Endothelial cell of umbilical vein (primary cell): ENCODE measurements at regions not wholly inside any gene's neighbourhood (a gene's known extent, or its start where the extent isn't known, plus 50 kb on each side); places are given as distances from the start of the nearest gene placed in this dataset.

Source experiments
- BruUV-seq: library from RNA; stranded (reverse); fragments of 400-500 nt; replicated peaks from 2 replicates; lab custom pipeline; 2021; lab: Mats Ljungman, UMichigan
- CTCF ChIA-PET: fragments of 300-600, 350-600 bp; sonication (Branson Sonifier 250); formaldehyde crosslinking; loops from one replicate; lab custom pipeline; 2021; ENCODE audit warnings: antibody characterized with exemption, inconsistent platforms; lab: Charles Lee
- POLR2A ChIA-PET: fragments of 300-600, 350-600 bp; sonication (Branson Sonifier 250); formaldehyde crosslinking; loops from one replicate; lab custom pipeline; 2021; ENCODE audit warnings: antibody characterized with exemption, inconsistent platforms; lab: Charles Lee
- DNase-seq: peaks from one replicate; pipeline ENCODE4 v3.0.0-alpha.2; 2011; ENCODE audit warnings: low read depth, low spot score
- FAIRE-seq: peaks from 2 replicates; lab custom pipeline; 2011; peaks lifted over from hg19 to GRCh38; lab: Jason Lieb, UNC
- H2AFZ ChIP-seq: 2 replicates; pipeline ENCODE4 v1.6.0; 2012; ENCODE audit warnings: low read depth, low read length, control low read depth, inconsistent platforms
- H3K27ac ChIP-seq: 2 replicates; pipeline ENCODE4 v1.5.1; 2011; ENCODE audit warnings: low read depth, mild to moderate bottlenecking, control low read depth, low read length, moderate library complexity; ENCODE audit not compliant: insufficient read depth
- H3K27me3 ChIP-seq, 2 experiments: 2 replicates each; pipeline versions ENCODE4 v1.6.0 to v1.6.1; 2011; ENCODE audit warnings: low read length in 2 of 2, mixed read lengths in 1 of 2; ENCODE audit not compliant: control insufficient read depth in 2 of 2, insufficient read depth in 2 of 2
- H3K36me3 ChIP-seq, 2 experiments: 2 replicates in 1 of 2; 3 replicates in 1 of 2; pipeline ENCODE4 v1.5.1; 2011; ENCODE audit warnings: low read length in 2 of 2, mild to moderate bottlenecking in 1 of 2, moderate library complexity in 1 of 2; ENCODE audit not compliant: control insufficient read depth in 2 of 2, insufficient read depth in 2 of 2; ENCODE audit errors: extremely low read depth in 1 of 2
- H3K4me1 ChIP-seq: 3 replicates; pipeline ENCODE4 v1.5.1; 2011; ENCODE audit warnings: mild to moderate bottlenecking, low read length; ENCODE audit not compliant: control insufficient read depth, insufficient read depth; ENCODE audit errors: extremely low read depth
- H3K4me2 ChIP-seq: 2 replicates; pipeline ENCODE4 v1.6.1; 2011; ENCODE audit warnings: low read length, control low read depth, mixed read lengths; ENCODE audit not compliant: insufficient read depth
- H3K4me3 ChIP-seq, 3 experiments: fragments of 200-600 bp in 1 of 3; sonication (generic), shearing (Covaris generic) in 1 of 3; replicated peaks in 1 of 3; 2 replicates each; pipeline ENCODE4 v1.5.1; 2011 to 2016; ENCODE audit warnings: control low read depth in 3 of 3, low read length in 3 of 3, mild to moderate bottlenecking in 2 of 3, inconsistent platforms in 1 of 3, low read depth in 1 of 3, moderate library complexity in 1 of 3; ENCODE audit not compliant: insufficient read depth in 1 of 3
- H3K79me2 ChIP-seq: 2 replicates; pipeline ENCODE4 v1.6.0; 2012; ENCODE audit warnings: low read length, inconsistent platforms; ENCODE audit not compliant: control insufficient read depth, insufficient read depth
- H3K9ac ChIP-seq: replicated peaks from 2 replicates; pipeline ENCODE3; 2011; ENCODE audit warnings: low read length, control low read depth; ENCODE audit not compliant: insufficient read depth; ENCODE audit errors: extremely low read depth
- H3K9me1 ChIP-seq: replicated peaks from 3 replicates; pipeline ENCODE4 v1.6.0; 2011; ENCODE audit warnings: mild to moderate bottlenecking, low read length; ENCODE audit not compliant: control insufficient read depth, insufficient read depth; ENCODE audit errors: extremely low read depth
- H3K9me3 ChIP-seq: replicated peaks from 2 replicates; pipeline ENCODE4 v1.5.1; 2012; ENCODE audit warnings: low read length, inconsistent platforms; ENCODE audit not compliant: control insufficient read depth, insufficient read depth
- H4K20me1 ChIP-seq: replicated peaks from 2 replicates; pipeline ENCODE3; 2011; ENCODE audit warnings: mild to moderate bottlenecking, low read length; ENCODE audit not compliant: control insufficient read depth, insufficient read depth; ENCODE audit errors: extremely low read depth
- EZH2 ChIP-seq: IDR thresholded peaks from 2 replicates; pipeline ENCODE4 v1.6.1; 2012; ENCODE audit warnings: borderline replicate concordance, low read depth, mild to moderate bottlenecking, moderate library complexity, low read length, inconsistent platforms; ENCODE audit not compliant: severe bottlenecking
- FOS ChIP-seq: IDR thresholded peaks from 2 replicates; pipeline ENCODE4 v1.6.1; 2011; ENCODE audit warnings: mild to moderate bottlenecking, low read length, moderate library complexity, borderline replicate concordance; ENCODE audit not compliant: insufficient read depth
- GATA2 ChIP-seq: IDR thresholded peaks from 2 replicates; pipeline ENCODE4 v1.7.0; 2011; ENCODE audit warnings: low read depth, mild to moderate bottlenecking, moderate library complexity, mixed read lengths, low read length; ENCODE audit not compliant: insufficient read length, insufficient read depth
- JUN ChIP-seq: IDR thresholded peaks from 2 replicates; pipeline ENCODE4 v1.6.1; 2011; ENCODE audit warnings: borderline replicate concordance, low read depth; ENCODE audit not compliant: insufficient read length, insufficient read depth
- MYC ChIP-seq: IDR thresholded peaks from one replicate; pipeline ENCODE4 v1.6.1; 2011; ENCODE audit warnings: mild to moderate bottlenecking, low read depth, low read length
- POLR2A ChIP-seq: IDR thresholded peaks from 2 replicates; pipeline ENCODE4 v1.6.1; 2012; ENCODE audit warnings: low read depth, mild to moderate bottlenecking, control low read depth, low read length
- POLR2AphosphoS5 ChIP-seq: IDR thresholded peaks from 2 replicates; pipeline ENCODE4 v1.6.1; 2012; ENCODE audit warnings: low read depth, mild to moderate bottlenecking, control low read depth, low read length, moderate library complexity; ENCODE audit not compliant: insufficient read depth
- dilution Hi-C: fragments of 300-500 bp; cut with MboI; formaldehyde crosslinking; loops from one replicate; pipeline ENCODE4 v1.15.0; 2019; ENCODE audit warnings: low sequenced_read_pairs; ENCODE audit not compliant: extremely low pct_ligation_motif_present
- intact Hi-C: fragments of 100-400 bp; cut with micrococcal nuclease; formaldehyde crosslinking; loops from one replicate; pipeline ENCODE4 v1.10.0; 2022
- TF ChIP-seq, protein P1 (sequence below): IDR thresholded peaks from 2 replicates; pipeline ENCODE4 v1.6.1; 2011; ENCODE audit not compliant: insufficient read depth, insufficient read length
- TF ChIP-seq, protein P2 (sequence below), 2 donors: IDR thresholded peaks; 1 replicate in 1 of 2; 2 replicates in 1 of 2; pipeline ENCODE4 v1.5.1; 2011; ENCODE audit warnings: low read length in 2 of 2, mild to moderate bottlenecking in 2 of 2, moderate library complexity in 2 of 2, control low read depth in 1 of 2, inconsistent platforms in 1 of 2, low read depth in 1 of 2; ENCODE audit not compliant: insufficient read depth in 1 of 2; ENCODE audit errors: extremely low read depth in 1 of 2

GRCh38 chr1:168825820-168826219 lies 96.8 kb upstream of the DPT start:
- H3K9me3 ChIP-seq: no peaks in the 10 kb centered on the region
- no peaks in the 10 kb centered on the region for H3K4me1 ChIP-seq
- POLR2A ChIA-PET: no interaction called here
- CTCF ChIA-PET: interaction anchor here (1.2 kb wide), 1 partner anchor 188 kb away, joined by 3 read pairs; no protein-coding TSS in a partner anchor
- H2AFZ ChIP-seq: no peak overlapping the region
- no peak overlapping the region for H3K4me3 ChIP-seq
- no peaks in the 10 kb centered on the region for H3K36me3 ChIP-seq
- FAIRE-seq (no peak), DNase-seq (no peak)
- H3K27ac ChIP-seq: no peak overlapping the region
- no TSS peak for BruUV-seq
- H3K9me1 ChIP-seq: no peaks in the 10 kb centered on the region
- TF ChIP-seq FOS (no peak), GATA2 (no peak), POLR2AphosphoS5 (no peak), MYC (no peak), JUN (no peak), EZH2 (no peak), POLR2A (no peak)
- TF ChIP-seq, protein P1, sequence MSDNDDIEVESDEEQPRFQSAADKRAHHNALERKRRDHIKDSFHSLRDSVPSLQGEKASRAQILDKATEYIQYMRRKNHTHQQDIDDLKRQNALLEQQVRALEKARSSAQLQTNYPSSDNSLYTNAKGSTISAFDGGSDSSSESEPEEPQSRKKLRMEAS: no peak
- dilution Hi-C loops: no loop called here
- H3K27me3 ChIP-seq: no peaks in the 10 kb centered on the region
- H4K20me1 ChIP-seq: no peaks in the 10 kb centered on the region
- H3K79me2 ChIP-seq: no peaks in the 10 kb centered on the region
- intact Hi-C loops: no loop called here
- no peak overlapping the region for H3K4me2 ChIP-seq
- no peak overlapping the region for H3K9ac ChIP-seq

DNA sequence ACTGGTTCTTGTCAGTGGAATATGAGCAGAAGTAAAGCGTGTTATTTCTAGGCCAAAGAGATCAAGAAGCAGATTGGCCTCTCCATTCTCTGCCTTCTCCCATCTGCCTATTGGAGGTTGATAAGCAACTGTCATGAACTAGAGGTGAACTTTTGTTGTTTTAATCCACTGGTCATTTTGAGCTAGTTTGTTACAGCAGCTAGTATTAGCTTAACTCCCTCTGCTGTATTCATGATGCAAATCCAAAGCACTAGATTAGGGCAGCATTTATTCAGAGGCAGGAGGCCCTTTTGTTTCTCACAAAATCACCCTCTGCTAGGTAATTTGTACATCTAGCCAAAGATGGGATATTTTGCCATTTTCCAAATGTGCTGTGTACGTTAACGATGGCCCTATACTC lies 97.3 kb upstream of the DPT start:
- Histone ChIP-seq H3K27me3 (no peaks in the 10 kb centered on the region), H3K79me2 (no peaks in the 10 kb centered on the region), H4K20me1 (no peaks in the 10 kb centered on the region), H3K27ac (no peak overlapping the region), H2AFZ (no peak overlapping the region), H3K4me2 (no peak overlapping the region), H3K4me3 (no peak overlapping the region), H3K9me1 (no peaks in the 10 kb centered on the region), H3K4me1 (no peaks in the 10 kb centered on the region), H3K9me3 (no peaks in the 10 kb centered on the region), H3K9ac (no peak overlapping the region), H3K36me3 (no peaks in the 10 kb centered on the region)
- TF ChIP-seq POLR2AphosphoS5 (no peak), JUN (no peak)
- TF ChIP-seq, protein P1: no peak
- TF ChIP-seq, protein P2, sequence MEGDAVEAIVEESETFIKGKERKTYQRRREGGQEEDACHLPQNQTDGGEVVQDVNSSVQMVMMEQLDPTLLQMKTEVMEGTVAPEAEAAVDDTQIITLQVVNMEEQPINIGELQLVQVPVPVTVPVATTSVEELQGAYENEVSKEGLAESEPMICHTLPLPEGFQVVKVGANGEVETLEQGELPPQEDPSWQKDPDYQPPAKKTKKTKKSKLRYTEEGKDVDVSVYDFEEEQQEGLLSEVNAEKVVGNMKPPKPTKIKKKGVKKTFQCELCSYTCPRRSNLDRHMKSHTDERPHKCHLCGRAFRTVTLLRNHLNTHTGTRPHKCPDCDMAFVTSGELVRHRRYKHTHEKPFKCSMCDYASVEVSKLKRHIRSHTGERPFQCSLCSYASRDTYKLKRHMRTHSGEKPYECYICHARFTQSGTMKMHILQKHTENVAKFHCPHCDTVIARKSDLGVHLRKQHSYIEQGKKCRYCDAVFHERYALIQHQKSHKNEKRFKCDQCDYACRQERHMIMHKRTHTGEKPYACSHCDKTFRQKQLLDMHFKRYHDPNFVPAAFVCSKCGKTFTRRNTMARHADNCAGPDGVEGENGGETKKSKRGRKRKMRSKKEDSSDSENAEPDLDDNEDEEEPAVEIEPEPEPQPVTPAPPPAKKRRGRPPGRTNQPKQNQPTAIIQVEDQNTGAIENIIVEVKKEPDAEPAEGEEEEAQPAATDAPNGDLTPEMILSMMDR (IDR thresholded peaks at IDR 0.05; ENCODE audit: extremely low read depth in 1 of 2, insufficient read depth in 1 of 2, low read depth in 1 of 2, low read length in 2 of 2): no peak
- dilution Hi-C loops: no loop called here
- CTCF ChIA-PET: interaction anchor here (1.2 kb wide), 1 partner anchor 188 kb away, joined by 3 read pairs; no protein-coding TSS in a partner anchor
- FAIRE-seq: no peak
- no TSS peak for BruUV-seq
- POLR2A ChIA-PET: no interaction called here
- intact Hi-C loops: no loop called here
- DNase-seq: no peak
